Ecto neural progenitor cell (in vitro differentiated cells): ENCODE measurements at regions not wholly inside any gene's neighbourhood (a gene's known extent, or its start where the extent isn't known, plus 50 kb on each side); places are given as distances from the start of the nearest gene placed in this dataset.
"Not testable (repeated sequence)": the region's sequence is repeated elsewhere in the genome, so short reads cannot be mapped to it uniquely, and the experiment has no call there.

Experiments used
- DNase-seq: peaks from one replicate; pipeline ENCODE4 v3.0.0-alpha.2; 2018; ENCODE audit warnings: low spot score

DNA sequence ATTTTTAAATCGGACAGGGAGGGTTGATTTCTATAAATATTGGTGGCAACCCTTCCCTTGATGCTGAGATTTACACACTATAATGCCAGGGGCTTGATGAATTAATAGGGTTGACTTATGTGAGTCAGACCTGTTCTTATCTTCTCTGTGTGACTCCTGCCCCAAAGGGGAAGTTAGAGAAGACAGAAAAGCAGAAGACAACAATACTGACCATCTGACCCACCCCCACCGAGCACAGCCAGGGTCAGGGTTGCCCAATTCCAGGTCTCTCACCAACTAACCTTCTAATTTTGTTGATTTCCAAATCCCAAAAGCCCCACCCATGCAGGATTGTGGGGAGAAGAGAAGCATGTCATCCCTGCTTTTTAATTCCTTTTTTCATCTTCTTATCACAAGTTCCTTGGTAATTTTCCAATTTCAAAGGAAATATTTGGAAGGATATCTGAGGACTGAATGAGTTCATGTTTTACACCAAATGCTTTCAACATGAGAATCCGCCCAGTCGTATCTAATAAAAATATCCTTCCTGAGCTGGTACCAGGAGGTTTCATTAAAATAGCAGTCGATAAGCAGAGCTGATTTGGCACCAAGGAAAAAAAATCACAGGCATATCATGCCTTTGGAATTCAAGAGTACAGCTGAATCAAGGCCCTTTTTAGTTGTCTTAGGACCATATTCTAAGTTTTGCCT is 603.4 kb upstream of the CDH11 start:
- DNase-seq, result no peak

DNA sequence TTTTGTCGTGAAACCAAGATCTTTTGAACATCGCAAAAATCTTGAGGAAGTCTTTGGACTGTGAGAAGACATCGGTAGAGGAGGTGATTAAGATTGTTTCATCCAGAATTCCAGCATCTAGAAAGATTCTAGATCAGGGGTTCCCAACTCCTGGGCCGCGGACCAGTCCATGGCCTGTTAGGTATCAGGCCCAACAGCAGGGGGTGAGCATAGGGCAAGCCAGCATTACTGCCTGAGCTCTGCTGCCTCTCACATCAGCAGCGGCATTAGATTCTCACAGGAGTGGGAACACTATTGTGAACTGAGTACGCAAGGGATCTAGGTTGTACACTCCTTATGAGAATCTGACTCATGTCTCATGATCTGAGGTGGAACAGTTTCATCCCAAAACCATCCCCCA is 600.6 kb upstream of the CDH11 start:
- no peak for DNase-seq

DNA sequence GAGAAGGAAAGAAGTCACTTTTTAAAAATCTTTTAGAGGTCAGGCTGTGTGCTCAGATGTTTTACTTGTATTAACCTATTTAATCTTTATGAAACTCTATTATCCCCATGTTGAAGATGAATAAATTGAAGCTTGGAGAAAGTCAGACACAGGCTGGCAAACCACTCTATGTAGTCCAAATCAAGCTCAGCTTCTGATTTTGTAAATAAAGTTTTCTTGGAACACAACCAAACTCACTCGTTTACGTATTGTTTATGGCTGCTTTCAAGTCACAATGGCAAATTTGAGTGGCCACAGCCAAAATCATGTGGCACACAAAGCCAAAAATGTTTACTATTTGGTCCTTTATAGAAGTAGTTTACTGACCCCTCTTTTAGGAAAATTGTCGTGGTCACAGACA is 596.0 kb upstream of the CDH11 start:
- no peak for DNase-seq

DNA sequence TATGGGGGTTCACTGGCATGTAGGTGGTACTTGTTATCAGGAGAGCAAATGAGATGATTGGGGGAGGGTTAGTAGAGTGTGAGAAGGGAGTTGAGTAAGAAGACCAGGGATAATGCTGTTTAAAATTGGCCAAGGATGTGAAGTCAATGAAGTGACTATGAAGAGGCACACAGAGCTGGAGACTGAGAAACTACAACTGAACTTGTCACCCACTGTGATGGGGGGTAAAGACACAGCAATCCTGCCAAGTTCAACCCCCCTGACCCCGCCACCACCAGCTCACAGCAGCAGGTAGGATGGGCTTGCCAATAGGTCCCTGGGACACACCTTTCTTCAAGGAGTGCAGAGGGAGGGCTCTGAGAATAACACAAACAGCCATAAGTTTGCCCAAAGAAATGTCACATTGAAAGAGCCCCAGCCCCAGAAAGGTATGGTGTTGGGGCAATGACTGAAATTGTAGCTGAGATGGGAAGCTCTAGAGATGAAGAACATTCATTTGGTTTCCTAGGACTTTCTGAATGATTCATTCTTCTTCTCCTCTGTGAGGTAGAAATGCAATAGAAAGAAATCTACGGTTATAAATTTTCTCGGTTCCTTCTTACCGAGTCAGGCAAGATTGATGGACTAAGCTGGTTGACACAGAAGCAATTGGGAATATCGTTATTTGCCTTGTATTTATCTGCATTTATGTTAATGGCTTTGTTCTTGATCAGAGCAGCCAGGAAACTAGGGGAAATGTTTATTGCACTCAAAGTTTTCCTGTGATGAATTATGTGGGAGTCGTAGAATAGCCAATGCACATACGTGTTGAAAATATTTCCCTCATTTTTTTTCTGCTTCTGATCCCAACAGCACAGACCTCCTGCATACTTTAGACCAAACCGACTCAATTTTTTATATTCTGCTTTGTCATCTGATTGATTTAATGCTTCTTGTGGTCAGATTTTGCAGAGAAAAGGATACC is 595.2 kb upstream of the CDH11 start:
- no peak for DNase-seq

DNA sequence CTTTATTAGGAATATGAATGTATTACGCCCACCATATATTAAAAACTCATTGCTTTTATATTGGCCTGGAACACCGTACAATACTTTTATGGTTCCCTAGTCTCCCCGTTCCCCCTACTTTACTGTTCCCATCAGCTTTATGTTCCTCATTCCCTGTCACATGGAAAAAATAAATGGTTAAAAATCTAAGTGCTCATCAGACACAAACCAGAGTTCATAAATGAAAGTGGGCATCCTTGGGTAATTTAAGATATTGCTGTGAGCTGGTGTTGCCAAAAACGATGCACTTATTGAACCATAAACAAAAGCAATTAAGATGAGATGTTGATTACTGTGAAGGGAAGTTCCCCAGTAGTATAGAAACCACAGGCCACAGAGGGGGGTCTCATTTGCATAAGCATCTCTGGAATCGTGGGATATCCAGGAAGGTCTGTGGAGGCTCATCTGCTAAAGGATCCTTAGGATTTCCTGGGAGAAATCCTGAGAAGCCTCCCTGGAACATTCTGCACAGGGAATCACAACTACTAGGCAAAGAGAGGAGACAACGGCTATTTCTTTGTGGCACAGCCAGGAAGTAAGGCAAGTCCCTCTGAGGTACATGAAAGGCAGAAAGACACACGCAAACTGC is 591.4 kb upstream of the CDH11 start:
- DNase-seq, result no peak

DNA sequence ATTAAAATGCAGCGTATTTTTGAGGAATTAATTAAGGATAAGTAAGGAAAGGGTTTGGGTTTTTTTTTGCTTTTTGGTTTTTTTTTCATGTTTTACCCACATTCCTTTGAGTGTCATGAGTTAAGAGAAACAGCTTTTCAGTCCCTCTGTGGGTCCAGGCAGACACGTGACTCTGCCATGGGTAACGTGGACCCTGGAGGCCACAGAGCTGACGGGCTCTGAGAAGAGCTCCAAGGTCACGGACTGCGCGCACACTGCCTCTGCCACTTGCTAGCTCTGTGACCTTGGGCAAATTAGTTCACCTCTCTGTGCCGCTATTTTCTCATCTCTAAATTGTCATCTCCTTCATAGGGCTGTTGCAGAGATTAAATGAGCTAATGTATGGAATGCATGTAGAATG is 588.2 kb upstream of the CDH11 start:
- DNase-seq, result no peak

DNA sequence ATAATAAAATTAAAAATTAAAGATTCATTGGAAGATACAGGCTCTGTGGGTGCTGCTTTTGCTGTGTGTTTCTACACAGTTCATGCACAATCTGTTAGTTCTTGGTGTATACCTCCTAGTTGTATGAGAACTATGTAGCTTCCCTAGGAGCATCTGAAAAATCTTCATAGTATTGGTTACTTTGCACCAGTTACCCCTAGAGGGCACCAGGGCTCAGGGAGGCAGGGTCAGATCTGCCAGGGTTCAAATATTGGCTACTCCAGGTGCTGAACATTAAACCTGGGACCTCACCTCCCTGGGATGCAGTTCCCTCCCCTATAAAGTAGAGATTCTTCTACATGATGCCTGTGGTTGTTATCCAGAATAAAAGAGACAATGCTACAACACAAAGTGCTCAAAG is 583.0 kb upstream of the CDH11 start:
- no peak for DNase-seq

DNA sequence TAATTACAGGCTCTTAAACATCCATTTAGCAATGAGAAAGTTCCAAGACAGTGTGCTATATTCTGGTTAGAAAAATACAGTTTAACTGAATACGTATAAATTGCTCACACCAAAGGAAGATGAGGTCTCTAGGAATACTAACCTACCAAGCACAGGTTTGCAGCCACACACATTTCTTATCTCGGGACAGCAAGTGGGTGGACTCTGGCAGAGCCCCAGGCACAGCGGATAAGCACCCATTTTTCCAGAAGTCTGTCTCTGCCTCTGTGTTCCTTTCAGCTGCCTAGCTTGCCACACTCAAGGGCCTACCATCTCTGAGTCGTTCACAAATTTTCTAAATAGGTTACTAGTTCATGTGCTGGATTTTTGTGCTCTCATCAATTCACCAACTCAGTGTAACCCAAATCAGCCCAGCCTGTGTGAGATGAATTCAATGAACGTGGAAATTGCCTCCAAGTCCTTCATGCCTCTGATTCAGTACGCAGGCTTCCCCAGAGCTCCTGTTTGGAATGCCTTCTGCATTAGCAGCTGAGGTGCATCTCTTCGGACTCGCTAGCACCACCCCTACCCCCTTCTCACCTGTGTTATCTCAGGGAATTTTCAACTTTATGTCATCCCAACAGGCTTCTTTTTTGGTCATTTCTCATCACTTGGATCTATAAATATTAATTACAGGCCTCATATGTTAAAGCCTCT is 581.0 kb upstream of the CDH11 start:
- DNase-seq, result no peak

DNA sequence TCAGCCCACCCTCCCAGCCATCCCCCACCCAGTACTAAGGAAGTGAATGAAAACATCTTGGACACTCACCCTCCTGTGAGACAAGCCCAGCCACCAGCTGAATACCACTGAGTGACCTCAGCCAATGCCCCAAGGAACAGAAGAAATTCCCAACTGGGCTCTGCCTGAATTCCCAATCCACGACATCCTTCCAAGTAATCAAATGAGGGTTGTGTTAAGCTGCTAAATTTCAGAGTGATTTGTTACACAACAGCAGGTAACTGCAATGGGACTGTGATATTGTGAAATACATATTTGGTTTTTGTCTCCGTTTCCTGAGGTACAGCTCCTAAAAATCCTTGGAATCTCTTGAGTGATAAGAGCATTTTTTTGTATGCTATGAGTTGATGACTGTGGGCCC is 578.7 kb upstream of the CDH11 start:
- DNase-seq, result no peak

DNA sequence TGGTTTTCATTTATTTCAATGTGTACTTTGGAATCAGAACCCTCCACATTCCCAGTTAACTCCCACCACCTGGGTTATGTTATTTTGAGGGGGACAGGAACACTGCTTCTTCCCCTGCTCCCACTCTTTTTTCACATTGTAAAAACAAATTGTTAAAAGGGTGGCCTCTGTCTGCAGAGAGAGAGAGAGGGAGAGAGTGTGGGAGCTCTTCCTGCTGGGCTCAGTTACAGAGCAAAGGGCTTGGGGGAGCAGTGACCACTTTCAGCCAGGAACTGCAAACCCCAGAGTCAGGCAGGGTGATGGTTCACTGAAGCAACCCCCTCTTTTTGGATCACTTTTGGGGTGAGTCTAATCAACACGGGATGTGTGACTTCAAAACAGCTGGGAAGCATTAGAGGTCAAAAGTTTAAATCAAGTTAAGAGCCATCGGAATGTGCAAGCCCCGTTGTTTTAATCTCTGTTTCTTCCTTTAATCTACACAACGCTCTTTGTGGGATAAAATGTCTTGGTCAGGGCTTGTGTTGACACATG is 577.0 kb upstream of the CDH11 start:
- no peak for DNase-seq

DNA sequence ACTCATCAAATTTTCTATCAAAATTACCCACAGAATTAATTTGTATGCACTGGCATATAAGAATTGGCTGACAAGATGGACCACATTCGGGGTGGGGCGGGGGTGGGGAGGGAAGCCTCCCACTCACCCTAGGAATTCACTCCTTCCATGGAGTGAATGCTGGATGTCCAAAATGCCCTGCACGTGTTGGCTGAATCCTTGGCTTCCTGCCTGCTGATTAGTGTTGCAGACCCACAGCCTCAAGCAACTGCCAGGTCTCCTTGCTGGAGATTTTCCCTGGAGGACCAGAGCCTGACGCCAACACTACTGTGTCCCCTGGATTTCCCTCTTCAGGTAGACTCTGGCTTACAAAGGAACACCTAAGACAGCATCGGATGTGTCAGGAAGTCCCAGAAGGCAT is 575.7 kb upstream of the CDH11 start:
- no peak for DNase-seq

DNA sequence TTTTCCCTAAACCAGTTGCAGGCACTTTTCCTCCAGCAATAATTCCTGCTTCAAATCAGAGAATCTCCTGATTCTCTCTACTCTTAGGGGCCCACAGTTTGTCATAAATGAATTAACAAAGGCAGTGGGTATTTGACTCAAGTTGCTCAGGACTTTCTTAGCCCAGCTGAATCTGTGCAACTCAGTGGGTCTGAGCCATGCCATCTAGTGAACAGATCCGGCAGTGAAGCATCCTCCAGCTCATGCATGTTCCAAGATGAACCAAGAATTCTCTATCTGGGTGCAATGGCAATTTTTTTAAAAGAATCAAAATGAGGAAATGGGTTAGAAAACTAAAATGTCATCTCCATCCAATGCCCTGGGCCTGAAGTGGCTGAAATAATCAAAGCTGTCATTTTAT is 575.2 kb upstream of the CDH11 start:
- no peak for DNase-seq

DNA sequence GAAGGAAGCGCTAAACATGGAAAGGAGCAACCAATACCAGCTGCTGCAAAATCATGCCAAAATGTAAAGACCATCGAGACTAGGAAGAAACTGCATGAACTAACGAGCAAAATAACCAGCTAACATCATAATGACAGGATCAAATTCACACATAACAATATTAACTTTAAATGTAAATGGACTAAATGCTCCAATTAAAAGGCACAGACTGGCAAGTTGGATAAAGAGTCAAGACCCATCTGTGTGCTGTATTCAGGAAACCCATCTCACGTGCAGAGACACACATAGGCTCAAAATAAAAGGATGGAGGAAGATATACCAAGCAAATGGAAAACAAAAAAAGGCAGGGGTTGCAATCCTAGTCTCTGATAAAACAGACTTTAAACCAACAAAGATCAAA is 570.0 kb upstream of the CDH11 start:
- DNase-seq, result not testable (repeated sequence)

DNA sequence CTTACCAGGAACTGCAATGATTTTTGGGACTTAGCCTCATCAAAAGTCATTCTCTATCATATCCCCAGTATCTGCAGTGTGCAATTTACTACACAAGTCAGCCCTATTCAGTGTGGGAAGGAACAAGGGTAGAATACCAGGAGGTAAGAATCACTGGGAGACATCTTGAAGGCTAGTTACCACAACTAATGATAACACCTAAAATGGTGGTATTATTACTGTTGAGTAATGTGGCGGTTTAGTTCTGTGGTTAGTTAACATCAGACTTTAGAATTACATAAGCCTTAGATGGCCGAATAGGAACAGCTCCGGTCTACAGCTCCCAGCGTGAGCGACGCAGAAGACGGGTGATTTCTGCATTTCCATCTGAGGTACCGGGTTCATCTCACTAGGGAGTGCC is 567.9 kb upstream of the CDH11 start:
- no peak for DNase-seq

DNA sequence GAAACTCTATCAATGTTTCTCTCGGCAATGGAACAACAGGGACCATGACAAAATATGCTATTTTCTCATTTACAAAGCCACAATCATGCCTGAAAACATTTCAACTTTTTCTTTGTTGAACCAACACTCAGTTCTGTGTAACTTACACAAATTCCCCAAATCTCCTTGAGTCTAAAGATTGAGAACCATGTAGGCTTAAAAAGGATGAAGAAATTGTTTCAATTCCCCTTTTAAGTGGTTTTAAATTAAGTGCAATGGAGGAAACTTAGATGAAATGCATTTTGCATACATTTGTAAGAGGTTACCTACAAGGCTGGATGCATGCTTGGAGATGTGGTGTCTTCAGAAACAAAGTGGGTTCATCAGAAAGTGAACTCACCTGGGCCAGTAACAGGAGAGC is 566.4 kb upstream of the CDH11 start:
- DNase-seq, result no peak

DNA sequence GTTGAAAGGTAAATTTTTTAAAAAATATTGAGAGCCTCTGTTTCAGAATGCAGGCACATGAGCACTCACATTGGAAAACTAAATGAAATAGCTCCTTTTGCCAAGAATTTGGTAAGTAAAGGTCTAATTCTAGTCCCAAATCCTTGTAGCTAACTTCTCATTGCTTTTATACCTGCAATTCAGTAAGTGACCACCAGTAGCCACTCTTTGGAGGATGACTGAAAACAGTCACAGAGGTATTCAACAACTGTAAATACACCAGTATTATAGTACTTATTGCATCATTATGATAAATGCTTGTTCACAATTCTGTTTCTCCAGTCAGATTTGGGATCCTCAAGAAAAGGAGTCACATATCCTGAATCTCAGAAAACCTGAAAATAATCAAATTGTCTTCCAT is 562.4 kb upstream of the CDH11 start:
- DNase-seq, result no peak

DNA sequence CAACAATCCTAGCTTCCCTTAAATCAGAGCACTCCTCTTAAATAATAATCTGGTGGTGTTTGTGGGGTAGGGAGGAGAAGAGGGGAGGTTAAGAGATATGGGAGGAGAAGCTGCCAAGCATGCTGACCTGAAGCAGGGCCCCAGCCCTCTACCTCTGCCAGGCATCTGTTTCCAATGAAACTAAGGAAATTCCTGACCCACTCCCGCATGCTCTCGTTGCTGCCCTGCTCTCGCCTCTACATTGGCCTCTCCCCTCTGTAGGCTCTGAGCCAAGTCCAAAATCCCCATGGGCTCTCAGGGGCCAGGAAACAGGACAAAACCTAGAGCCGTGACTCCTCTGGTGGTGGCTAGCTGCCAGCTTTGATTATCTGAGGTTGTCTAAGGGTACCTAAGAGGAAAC is 559.5 kb upstream of the CDH11 start:
- DNase-seq, result no peak

DNA sequence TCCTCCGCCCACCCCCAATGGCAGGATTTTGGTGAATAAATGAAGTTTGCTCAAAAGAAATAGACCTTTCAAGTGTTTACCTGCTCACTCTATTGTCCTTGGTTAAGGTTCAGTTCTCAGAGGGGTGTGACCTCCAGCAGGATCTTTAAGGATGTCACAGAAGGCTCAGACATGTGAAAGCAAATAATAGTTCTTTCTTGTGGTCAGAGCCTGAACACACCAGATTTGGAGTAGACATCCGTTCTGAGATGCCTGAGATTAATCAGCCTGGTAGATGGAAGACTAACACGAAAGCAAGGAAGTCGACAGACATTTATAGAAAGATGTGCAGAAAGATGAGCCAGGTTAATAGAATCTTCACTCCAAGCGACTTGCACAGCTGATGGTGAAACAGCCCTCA is 557.9 kb upstream of the CDH11 start:
- no peak for DNase-seq

DNA sequence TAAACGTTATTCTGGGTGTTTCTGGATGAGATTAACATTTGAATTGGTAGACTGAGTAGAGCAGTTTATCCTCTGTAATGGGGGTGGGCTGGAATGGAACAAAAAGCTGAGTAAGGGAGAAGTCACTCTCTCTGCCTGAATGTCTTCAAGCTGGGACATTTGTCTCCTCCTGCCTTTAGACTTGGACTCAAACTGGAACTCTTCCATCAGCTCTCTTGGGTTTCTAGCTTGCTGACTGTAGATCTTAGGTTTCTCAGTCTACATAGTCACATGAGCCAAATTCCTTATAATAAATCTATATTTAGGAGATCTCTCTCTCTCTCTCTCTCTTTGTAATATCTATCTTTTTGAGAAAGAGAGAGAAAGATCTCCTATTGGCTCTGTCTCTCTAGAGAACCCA is 553.3 kb upstream of the CDH11 start:
- no peak for DNase-seq

DNA sequence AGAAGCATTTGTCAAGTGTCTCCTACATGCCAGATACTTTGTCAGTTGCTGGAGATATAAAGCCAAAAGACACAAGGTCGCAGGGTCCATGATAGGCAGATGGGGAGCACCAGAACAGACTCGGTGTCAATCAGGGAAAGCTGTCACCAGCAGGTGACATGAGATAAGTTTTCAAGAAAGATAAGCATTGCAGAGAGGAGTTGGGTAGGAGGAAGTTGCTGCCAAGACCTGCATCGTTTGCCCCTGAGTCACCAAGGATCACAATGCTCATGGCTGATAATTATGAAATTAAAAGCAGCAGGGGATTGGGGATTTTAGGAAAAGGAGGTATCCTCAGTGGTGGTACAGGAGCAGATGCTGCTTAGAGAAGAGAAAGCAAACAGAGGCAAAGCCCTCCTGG is 551.1 kb upstream of the CDH11 start:
- no peak for DNase-seq

DNA sequence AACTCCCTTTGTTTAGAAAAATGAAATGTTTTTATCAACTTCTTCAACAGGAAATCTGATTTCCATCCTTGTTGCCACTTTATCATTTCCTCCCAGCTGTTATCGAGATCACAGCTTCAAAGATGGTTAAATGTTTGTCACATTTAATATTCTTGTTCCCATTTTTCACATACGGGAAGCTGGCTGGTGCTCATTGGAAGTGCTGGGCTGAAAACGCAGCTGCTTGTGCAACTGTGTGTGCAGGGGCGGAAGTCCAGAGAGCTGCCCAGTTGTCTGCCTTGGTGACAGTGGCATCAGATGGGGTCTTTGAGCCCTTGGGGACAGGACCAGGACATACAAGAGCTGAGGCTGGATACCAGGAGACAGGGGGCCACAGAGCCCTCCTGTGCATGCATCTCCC is 549.2 kb upstream of the CDH11 start:
- no peak for DNase-seq

DNA sequence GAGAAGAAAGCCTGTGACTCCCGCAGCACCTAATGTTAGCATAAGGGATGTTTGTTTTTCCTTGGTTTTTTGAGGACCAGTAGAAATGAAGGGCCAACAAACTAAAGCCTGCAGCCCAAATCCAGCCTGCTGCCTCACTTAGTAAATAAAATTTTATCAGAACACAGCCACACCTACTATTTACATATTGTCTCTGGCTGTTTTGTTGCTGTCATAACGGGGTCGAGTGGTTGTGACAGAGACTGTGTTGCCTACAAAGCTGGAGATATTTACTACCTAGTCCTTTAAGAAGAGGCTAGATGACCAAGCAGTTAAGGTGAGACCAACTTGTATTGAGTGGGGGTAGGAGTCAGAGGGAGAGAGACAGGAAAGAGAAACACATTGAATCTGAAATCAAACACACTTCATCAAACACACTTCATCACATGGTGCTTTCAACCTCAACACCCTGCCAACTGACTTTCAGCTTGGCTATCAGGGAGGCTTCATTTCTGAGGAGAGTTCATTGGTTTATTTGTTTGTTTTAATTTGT is 546.3 kb upstream of the CDH11 start:
- no peak for DNase-seq
